ENCODE measurements at regions not wholly inside any gene's neighbourhood (a gene's known extent, or its start where the extent isn't known, plus 50 kb on each side); places are given as distances from the start of the nearest gene placed in this dataset.

GRCh38 chr11:128367573-128367972 is 219.8 kb downstream of the ETS1 start:
- Histone ChIP-seq H3K9me3 (ENCODE audit: control insufficient read depth, insufficient read depth, low read length) (no peaks in the 10 kb centered on the region), H4K20me1 (ENCODE audit: insufficient read depth, low read length) (no peaks in the 10 kb centered on the region), H2BK20ac (ENCODE audit: low read depth, low read length) (no peak overlapping the region), H3K9ac (ENCODE audit: low read depth, low read length) (no peak overlapping the region), H3K4me2 (ENCODE audit: low read depth, low read length) (no peak overlapping the region), H3K27ac (ENCODE audit: insufficient read depth, low read length) (no peak overlapping the region), H3K23ac (ENCODE audit: low read depth, low read length) (no peak overlapping the region), H3K4me1 (ENCODE audit: control insufficient read depth, insufficient read depth, low read length) (no peaks in the 10 kb centered on the region), H3K9me1 (ENCODE audit: insufficient read depth, low read length) (peaks cover 3% of the 10 kb centered on the region; the same call in 1 of the 2 replicates), H3K36me3 (ENCODE audit: control insufficient read depth, insufficient read depth, low read length) (no peaks in the 10 kb centered on the region), H2AFZ (replicated peaks; ENCODE audit: low read length, poor library complexity) (no peak overlapping the region), H2BK120ac (ENCODE audit: low read depth, low read length) (no peak overlapping the region), H4K5ac (ENCODE audit: low read depth, low read length) (no peak overlapping the region), H3K56ac (ENCODE audit: extremely low read depth, insufficient read depth, low read length) (no peak overlapping the region), H3K4me3 (ENCODE audit: insufficient read depth, low read depth, low read length) (no peak overlapping the region), H2BK15ac (ENCODE audit: low read depth, low read length) (no peak overlapping the region), H3K4ac (ENCODE audit: low read depth, low read length) (no peak overlapping the region), H2AK9ac (replicated peaks; ENCODE audit: low read depth, low read length, poor library complexity) (no peak overlapping the region), H3K18ac (ENCODE audit: low read depth, low read length) (no peak overlapping the region), H2AK5ac (ENCODE audit: low read depth, low read length) (no peak overlapping the region), H4K91ac (ENCODE audit: insufficient read depth, low read depth, low read length) (no peak overlapping the region), H4K8ac (ENCODE audit: low read depth in 2 of 2, low read length in 2 of 2) (no peak overlapping the region), H3K27me3 (ENCODE audit: control insufficient read depth, insufficient read depth, low read length) (peaks cover 1% of the 10 kb centered on the region; the same call in 1 of the 2 replicates), H2BK5ac (ENCODE audit: low read depth, low read length, poor library complexity, severe bottlenecking) (no peak overlapping the region), H3K14ac (replicated peaks; ENCODE audit: low read depth, low read length) (no peak overlapping the region), H3K79me1 (ENCODE audit: low read depth in 1 of 2, low read length in 2 of 2) (no peaks in the 10 kb centered on the region)
- dilution Hi-C loops (cut with HindIII; ENCODE audit: low sequenced_read_pairs, unreplicated experiment) = no loop called here
- DNase-seq = no peak
- BruUV-seq (replicated peaks) = no TSS peak
- CTCF ChIA-PET = interaction anchor here (0.9 kb wide), 1 partner anchor 9 kb away, joined by 3 read pairs; no protein-coding TSS in a partner anchor
- no peak for ATAC-seq (ENCODE audit: low read depth)
- TF ChIP-seq, protein P1, sequence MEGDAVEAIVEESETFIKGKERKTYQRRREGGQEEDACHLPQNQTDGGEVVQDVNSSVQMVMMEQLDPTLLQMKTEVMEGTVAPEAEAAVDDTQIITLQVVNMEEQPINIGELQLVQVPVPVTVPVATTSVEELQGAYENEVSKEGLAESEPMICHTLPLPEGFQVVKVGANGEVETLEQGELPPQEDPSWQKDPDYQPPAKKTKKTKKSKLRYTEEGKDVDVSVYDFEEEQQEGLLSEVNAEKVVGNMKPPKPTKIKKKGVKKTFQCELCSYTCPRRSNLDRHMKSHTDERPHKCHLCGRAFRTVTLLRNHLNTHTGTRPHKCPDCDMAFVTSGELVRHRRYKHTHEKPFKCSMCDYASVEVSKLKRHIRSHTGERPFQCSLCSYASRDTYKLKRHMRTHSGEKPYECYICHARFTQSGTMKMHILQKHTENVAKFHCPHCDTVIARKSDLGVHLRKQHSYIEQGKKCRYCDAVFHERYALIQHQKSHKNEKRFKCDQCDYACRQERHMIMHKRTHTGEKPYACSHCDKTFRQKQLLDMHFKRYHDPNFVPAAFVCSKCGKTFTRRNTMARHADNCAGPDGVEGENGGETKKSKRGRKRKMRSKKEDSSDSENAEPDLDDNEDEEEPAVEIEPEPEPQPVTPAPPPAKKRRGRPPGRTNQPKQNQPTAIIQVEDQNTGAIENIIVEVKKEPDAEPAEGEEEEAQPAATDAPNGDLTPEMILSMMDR (conservative IDR thresholded peaks at IDR 0.05; ENCODE audit: low read depth, low read length) = no peak
- TF ChIP-seq MAFK (IDR thresholded peaks at IDR 0.05; ENCODE audit: low read depth, low read length) = no peak
- TF ChIP-seq POLR2A (IDR thresholded peaks at IDR 0.05; ENCODE audit: low read depth, low read length) = no peak
- no peak for TF ChIP-seq MXI1 (IDR thresholded peaks at IDR 0.05; ENCODE audit: borderline replicate concordance, low read depth, low read length)
- no peak for TF ChIP-seq RCOR1 (IDR thresholded peaks at IDR 0.05; ENCODE audit: insufficient replicate concordance, low read length)
- no peak for TF ChIP-seq FOS (IDR thresholded peaks at IDR 0.05; ENCODE audit: low read depth, low read length)
- WGBS, 2 experiments (ENCODE audit: extremely low coverage in 2 of 2, insufficient read length in 1 of 2) = 91% methylated on average over 6 of the region's 10 CpGs; no CpG with 5 or more reads in 1 of the 2 experiments
- POLR2A ChIA-PET (ENCODE audit: unreplicated experiment) = no interaction called here
- intact Hi-C loops (cut with micrococcal nuclease) = no loop called here
- in situ Hi-C loops (cut with MboI; ENCODE audit: low sequenced_read_pairs) = no loop called here
